Panc1 (cell line): ENCODE measurements at regions not wholly inside any gene's neighbourhood (a gene's known extent, or its start where the extent isn't known, plus 50 kb on each side); places are given as distances from the start of the nearest gene placed in this dataset.

Source experiments
- ATAC-seq: fragments of 200-7000 bp; cut with Tn5 transposase; 2 replicates; pipeline ENCODE4 v1.9.1; 2020; ENCODE audit warnings: mild to moderate bottlenecking, moderate library complexity
- BruUV-seq: library from RNA; stranded (reverse); fragments of 400-500 nt; replicated peaks from 2 replicates; lab custom pipeline; 2021; lab: Mats Ljungman, UMichigan
- CTCF ChIA-PET: fragments of 300-600 bp; sonication (Branson Sonifier 250); formaldehyde crosslinking; loops from one replicate; lab custom pipeline; 2022; ENCODE audit warnings: antibody characterized with exemption; lab: Charles Lee
- POLR2A ChIA-PET: fragments of 300-600 bp; sonication (Branson Sonifier 250); formaldehyde crosslinking; loops from one replicate; lab custom pipeline; 2022; ENCODE audit warnings: antibody characterized with exemption; lab: Charles Lee
- DNase-seq: peaks from one replicate; pipeline ENCODE4 v3.0.0-alpha.2; 2010; ENCODE audit warnings: low read depth, low spot score
- H3K27ac ChIP-seq: 2 replicates; pipeline ENCODE4 v1.5.1; 2011; ENCODE audit warnings: mild to moderate bottlenecking, low read length, inconsistent platforms
- H3K27me3 ChIP-seq: fragments of 200-500 bp; sonication (Bioruptor generic); 2 replicates; pipeline ENCODE4 v1.6.0; 2014; ENCODE audit warnings: low read length, inconsistent platforms; ENCODE audit not compliant: control insufficient read depth, insufficient read depth
- H3K36me3 ChIP-seq: fragments of 200-500 bp; sonication (Bioruptor generic); 2 replicates; pipeline ENCODE4 v1.5.1; 2014; ENCODE audit warnings: inconsistent platforms, mild to moderate bottlenecking, low read length, moderate library complexity; ENCODE audit not compliant: control insufficient read depth, insufficient read depth
- H3K4me1 ChIP-seq: 2 replicates; pipeline ENCODE4 v1.5.1; 2011; ENCODE audit warnings: inconsistent platforms, mild to moderate bottlenecking, low read length, moderate library complexity; ENCODE audit not compliant: control insufficient read depth, insufficient read depth
- H3K4me3 ChIP-seq, 2 experiments: 2 replicates each; pipeline ENCODE4 v1.5.1; 2011 to 2012; ENCODE audit warnings: low read depth in 2 of 2, low read length in 2 of 2, mild to moderate bottlenecking in 2 of 2, inconsistent platforms in 1 of 2, moderate library complexity in 1 of 2
- H3K9me3 ChIP-seq: fragments of 200-500 bp; sonication (Bioruptor generic); 2 replicates; pipeline ENCODE4 v1.5.1; 2014; ENCODE audit warnings: low read depth, mild to moderate bottlenecking, inconsistent platforms, low read length, moderate library complexity; ENCODE audit not compliant: control insufficient read depth, insufficient read depth
- POLR2AphosphoS5 ChIP-seq: IDR thresholded peaks from 2 replicates; pipeline ENCODE4 v1.6.1; 2012; ENCODE audit warnings: mild to moderate bottlenecking, low read depth, low read length, moderate library complexity
- REST ChIP-seq, 2 experiments: IDR thresholded peaks; 2 replicates each; pipeline ENCODE4 v1.6.1; 2011 to 2012; ENCODE audit warnings: low read depth in 2 of 2, control low read depth in 1 of 2, low read length in 1 of 2, mild to moderate bottlenecking in 1 of 2, moderate library complexity in 1 of 2; ENCODE audit not compliant: insufficient read depth in 1 of 2
- SIN3A ChIP-seq: IDR thresholded peaks from 2 replicates; pipeline ENCODE4 v1.6.1; 2012; ENCODE audit warnings: low read depth, mild to moderate bottlenecking, low read length, moderate library complexity, borderline replicate concordance; ENCODE audit not compliant: insufficient read depth
- TCF7L2 ChIP-seq: IDR thresholded peaks from 2 replicates; pipeline ENCODE4 v1.6.1; 2011; ENCODE audit warnings: mild to moderate bottlenecking, low read depth, low read length, inconsistent platforms
- in situ Hi-C: cut with HindIII; loops from 2 replicates; pipeline ENCODE4 v1.10.0; 2016; ENCODE audit warnings: low sequenced_read_pairs, low pct_unique_long_range_greater_than_20kb
- intact Hi-C: fragments of 100-400 bp; cut with micrococcal nuclease; formaldehyde crosslinking; loops from one replicate; pipeline ENCODE4 v1.10.0; 2022; ENCODE audit not compliant: unreplicated experiment
- TF ChIP-seq, protein P1 (sequence below): fragments of 450-650 bp; IDR thresholded peaks from 2 replicates; pipeline ENCODE4 v1.5.1; 2017; ENCODE audit warnings: mild to moderate bottlenecking

GRCh38 chr12:89073659-89074058 is 278.6 kb downstream of the DUSP6 start:
- H3K27ac ChIP-seq, result no peak overlapping the region
- BruUV-seq, result no TSS peak

DNA sequence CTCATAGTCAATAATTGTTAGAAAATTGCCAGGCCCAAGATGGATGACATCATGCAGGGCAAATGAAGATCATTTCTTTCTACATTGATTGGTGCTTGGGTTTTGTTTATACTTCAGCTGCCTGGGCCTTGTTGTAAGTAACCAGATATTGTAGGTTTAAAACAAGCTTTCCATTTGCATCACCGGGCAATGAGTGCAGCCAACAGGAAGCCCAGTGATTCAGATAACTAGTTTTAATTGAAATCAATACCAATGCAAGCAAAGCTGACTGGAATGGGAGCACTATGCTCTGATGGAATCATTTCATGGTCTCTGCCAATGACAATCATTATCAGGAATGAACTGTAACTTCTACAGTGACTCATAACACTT is 279.3 kb downstream of the DUSP6 start:
- H3K9me3 ChIP-seq, result no peaks in the 10 kb centered on the region
- CTCF ChIA-PET, result no interaction called here

More at GRCh38 chr12:89073659-89074058, 278.6 kb downstream of the DUSP6 start:
- POLR2A ChIA-PET, result no interaction called here
- in situ Hi-C loops (no loop called here), intact Hi-C loops (no loop called here)
- Histone ChIP-seq H3K27me3 (no peaks in the 10 kb centered on the region; the same call in 1 of the 2 replicates), H3K9me3 (no peaks in the 10 kb centered on the region), H3K36me3 (no peaks in the 10 kb centered on the region), H3K4me3 (no peak overlapping the region), H3K4me1 (no peaks in the 10 kb centered on the region)
- no peak for ATAC-seq
- CTCF ChIA-PET, result no interaction called here
- TF ChIP-seq REST (IDR thresholded peaks at IDR 0.05; ENCODE audit: insufficient read depth in 1 of 2, low read depth in 2 of 2, low read length in 1 of 2), result no peak
- no peak for TF ChIP-seq TCF7L2
- no peak for DNase-seq

More for the DNA sequence above, 279.3 kb downstream of the DUSP6 start:
- POLR2A ChIA-PET, result no interaction called here
- no TSS peak for BruUV-seq
- no peak for TF ChIP-seq POLR2AphosphoS5
- TF ChIP-seq REST (IDR thresholded peaks at IDR 0.05; ENCODE audit: insufficient read depth in 1 of 2, low read depth in 2 of 2, low read length in 1 of 2), result no peak
- TF ChIP-seq, protein P1, sequence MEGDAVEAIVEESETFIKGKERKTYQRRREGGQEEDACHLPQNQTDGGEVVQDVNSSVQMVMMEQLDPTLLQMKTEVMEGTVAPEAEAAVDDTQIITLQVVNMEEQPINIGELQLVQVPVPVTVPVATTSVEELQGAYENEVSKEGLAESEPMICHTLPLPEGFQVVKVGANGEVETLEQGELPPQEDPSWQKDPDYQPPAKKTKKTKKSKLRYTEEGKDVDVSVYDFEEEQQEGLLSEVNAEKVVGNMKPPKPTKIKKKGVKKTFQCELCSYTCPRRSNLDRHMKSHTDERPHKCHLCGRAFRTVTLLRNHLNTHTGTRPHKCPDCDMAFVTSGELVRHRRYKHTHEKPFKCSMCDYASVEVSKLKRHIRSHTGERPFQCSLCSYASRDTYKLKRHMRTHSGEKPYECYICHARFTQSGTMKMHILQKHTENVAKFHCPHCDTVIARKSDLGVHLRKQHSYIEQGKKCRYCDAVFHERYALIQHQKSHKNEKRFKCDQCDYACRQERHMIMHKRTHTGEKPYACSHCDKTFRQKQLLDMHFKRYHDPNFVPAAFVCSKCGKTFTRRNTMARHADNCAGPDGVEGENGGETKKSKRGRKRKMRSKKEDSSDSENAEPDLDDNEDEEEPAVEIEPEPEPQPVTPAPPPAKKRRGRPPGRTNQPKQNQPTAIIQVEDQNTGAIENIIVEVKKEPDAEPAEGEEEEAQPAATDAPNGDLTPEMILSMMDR, result no peak
- no peak for TF ChIP-seq SIN3A
- TF ChIP-seq TCF7L2, result no peak
- no peak for DNase-seq
- H3K27me3 ChIP-seq, result no peaks in the 10 kb centered on the region; the same call in 1 of the 2 replicates
- ATAC-seq, result no peak
- no peak overlapping the region for H3K27ac ChIP-seq
- in situ Hi-C loops, result no loop called here
- intact Hi-C loops, result no loop called here
- H3K36me3 ChIP-seq, result no peaks in the 10 kb centered on the region
- H3K4me3 ChIP-seq, result no peak overlapping the region
- no peaks in the 10 kb centered on the region for H3K4me1 ChIP-seq
